ENCODE measurements at regions not wholly inside any gene's neighbourhood (a gene's known extent, or its start where the extent isn't known, plus 50 kb on each side); places are given as distances from the start of the nearest gene placed in this dataset.

DNA sequence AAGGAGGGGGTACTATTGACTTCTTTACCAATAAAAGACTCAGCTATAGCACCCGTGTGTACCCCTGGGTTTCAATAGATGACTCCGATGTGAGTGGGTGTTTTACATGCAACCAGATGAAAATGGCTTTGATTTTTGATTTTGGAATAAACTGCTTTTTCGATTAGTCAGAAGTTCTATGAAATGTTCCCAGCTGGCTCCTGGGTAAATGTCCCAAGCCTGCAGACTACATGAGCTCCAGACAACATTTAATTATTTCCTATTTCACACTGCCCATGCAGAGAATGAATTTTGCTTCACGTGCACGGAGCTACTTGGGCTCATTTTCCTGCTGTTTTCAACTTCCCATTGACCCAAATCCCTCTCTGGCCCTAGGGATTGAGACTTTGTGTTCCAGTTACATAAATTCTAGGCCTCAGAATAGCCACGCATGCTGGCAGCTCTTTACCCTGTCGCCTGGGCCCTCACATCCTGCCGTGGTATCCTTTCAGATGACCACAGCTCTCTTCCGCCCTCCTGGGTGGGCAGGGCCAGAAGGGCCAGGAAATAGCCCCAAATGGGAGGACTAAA is 59.7 kb downstream of the GPR6 start:
- TF ChIP-seq TAF1 (IDR thresholded peaks at IDR 0.05; ENCODE audit: low read depth, low read length) (no peak), POLR2A (IDR thresholded peaks at IDR 0.05; ENCODE audit: low read depth, low read length) (no peak), SPI1 (IDR thresholded peaks at IDR 0.05; ENCODE audit: low read depth, low read length) (no peak), POLR2AphosphoS5 (IDR thresholded peaks at IDR 0.05; ENCODE audit: low read depth, low read length) (no peak), POU2F2 (IDR thresholded peaks at IDR 0.05; ENCODE audit: low read depth, low read length) (no peak), PAX5 (IDR thresholded peaks at IDR 0.05; ENCODE audit: insufficient read depth, low read length, severe bottlenecking) (no peak)
